ENCODE measurements at regions not wholly inside any gene's neighbourhood (a gene's known extent, or its start where the extent isn't known, plus 50 kb on each side); places are given as distances from the start of the nearest gene placed in this dataset.

GRCh38 chr22:27494785-27495184, 306.8 kb downstream of the MN1 start:
- WGBS, 4 donors: 71 to 85% (median 76%) methylated on average over 10 to 13 of the region's 13 CpGs
- no peak for TF ChIP-seq CTCF (IDR thresholded peaks at IDR 0.05)
- TF ChIP-seq POLR2A (IDR thresholded peaks at IDR 0.05): no peak

GRCh38 chr22:27495325-27495724, 306.2 kb downstream of the MN1 start:
- Histone ChIP-seq H3K4me3 (no peak overlapping the region), H3K4me1 (replicated peaks in 1 of 2) (no peaks in the 10 kb centered on the region), H3K27me3 (no peaks in the 10 kb centered on the region), H3K36me3 (replicated peaks in 1 of 2) (no peaks in the 10 kb centered on the region), H3K9me3 (replicated peaks in 1 of 3) (no peaks in the 10 kb centered on the region), H3K27ac (no peak overlapping the region)
- no peak for DNase-seq
- intact Hi-C loops (cut with DNase I): no loop called here
- 69 to 82% (median 73%) methylated on average over 8 of the region's 8 CpGs for WGBS, 4 donors
- no peak for TF ChIP-seq CTCF (IDR thresholded peaks at IDR 0.05)
- TF ChIP-seq POLR2A (IDR thresholded peaks at IDR 0.05): no peak

More at GRCh38 chr22:27494785-27495184, 306.8 kb downstream of the MN1 start:
- Histone ChIP-seq H3K36me3 (replicated peaks in 1 of 2) (no peaks in the 10 kb centered on the region), H3K27me3 (no peaks in the 10 kb centered on the region), H3K4me3 (no peak overlapping the region), H3K27ac (no peak overlapping the region), H3K4me1 (replicated peaks in 1 of 2) (no peaks in the 10 kb centered on the region), H3K9me3 (replicated peaks in 1 of 3) (no peaks in the 10 kb centered on the region)
- no peak for DNase-seq
- intact Hi-C loops (cut with DNase I): no loop called here

- Histone ChIP-seq H3K9me3 (replicated peaks in 1 of 3) (no peaks in the 10 kb centered on the region), H3K36me3 (replicated peaks in 1 of 2) (no peaks in the 10 kb centered on the region), H3K27me3 (no peaks in the 10 kb centered on the region), H3K4me3 (no peak overlapping the region), H3K27ac (no peak overlapping the region), H3K4me1 (replicated peaks in 1 of 2) (no peaks in the 10 kb centered on the region)
- WGBS, 4 donors: 62 to 69% (median 66%) methylated on average over 10 to 13 of the region's 13 CpGs
- no peak for DNase-seq
- no peak for TF ChIP-seq POLR2A (IDR thresholded peaks at IDR 0.05)
- TF ChIP-seq CTCF (IDR thresholded peaks at IDR 0.05): no peak
- intact Hi-C loops (cut with DNase I): no loop called here
Measured at GRCh38 chr22:27499121-27499520, 302.4 kb downstream of the MN1 start.

GRCh38 chr22:27501191-27501936, 300.2 kb downstream of the MN1 start:
- 73 to 87% (median 82%) methylated on average over 9 of the region's 9 CpGs for WGBS, 4 donors
- no peak for DNase-seq
- H3K4me3 ChIP-seq: no peak overlapping the region
- no peak overlapping the region for H3K27ac ChIP-seq
- no peaks in the 10 kb centered on the region for H3K9me3 ChIP-seq (replicated peaks in 1 of 3)
- intact Hi-C loops (cut with DNase I): no loop called here
- H3K36me3 ChIP-seq (replicated peaks in 1 of 2): no peaks in the 10 kb centered on the region
- no peak for TF ChIP-seq CTCF (IDR thresholded peaks at IDR 0.05)
- TF ChIP-seq POLR2A (IDR thresholded peaks at IDR 0.05): no peak
- H3K4me1 ChIP-seq (replicated peaks in 1 of 2): no peaks in the 10 kb centered on the region
- no peaks in the 10 kb centered on the region for H3K27me3 ChIP-seq

All from adrenal gland (tissue), 9 donors.